H1 (cell line): ENCODE measurements at regions not wholly inside any gene's neighbourhood (a gene's known extent, or its start where the extent isn't known, plus 50 kb on each side); places are given as distances from the start of the nearest gene placed in this dataset.

Source experiments
- CTCF ChIA-PET: fragments of 300-600 bp; sonication (Branson Sonifier 250); formaldehyde crosslinking; loops from one replicate; lab custom pipeline; 2021; ENCODE audit not compliant: partially characterized antibody; lab: Charles Lee
- POLR2A ChIA-PET: fragments of 300-600 bp; sonication (Branson Sonifier 250); formaldehyde crosslinking; loops from one replicate; lab custom pipeline; 2021; ENCODE audit warnings: inconsistent platforms; ENCODE audit not compliant: partially characterized antibody; lab: Charles Lee
- DNase-seq, 2 experiments: peaks; one replicate each; pipeline versions ENCODE4 v3.0.0 to v3.0.0-alpha.2; 2010 to 2022; ENCODE audit warnings: low spot score in 2 of 2, low read depth in 1 of 2, mixed read lengths in 1 of 2
- FAIRE-seq: peaks from 2 replicates; lab custom pipeline; 2011; peaks lifted over from hg19 to GRCh38; lab: Jason Lieb, UNC
- H2AFZ ChIP-seq: 2 replicates; pipeline ENCODE4 v1.8.1; 2012; ENCODE audit warnings: low read length, inconsistent platforms
- H2AK5ac ChIP-seq: 2 replicates; pipeline ENCODE4 v1.6.1; 2013; ENCODE audit warnings: low read depth, low read length
- H2BK120ac ChIP-seq: replicated peaks from 2 replicates; pipeline ENCODE3; 2013; ENCODE audit warnings: low read depth, low read length, inconsistent platforms
- H2BK12ac ChIP-seq: 2 replicates; pipeline ENCODE4 v1.6.1; 2013; ENCODE audit warnings: low read depth, low read length
- H2BK15ac ChIP-seq: 2 replicates; pipeline ENCODE4 v1.6.1; 2013; ENCODE audit warnings: low read length
- H2BK20ac ChIP-seq: 2 replicates; pipeline ENCODE4 v1.6.1; 2013; ENCODE audit warnings: low read length
- H2BK5ac ChIP-seq: 2 replicates; pipeline ENCODE4 v1.6.1; 2013; ENCODE audit warnings: low read depth, low read length
- H3K14ac ChIP-seq: 2 replicates; pipeline ENCODE4 v1.6.1; 2013; ENCODE audit warnings: inconsistent platforms; ENCODE audit not compliant: insufficient read length
- H3K18ac ChIP-seq: 2 replicates; pipeline ENCODE4 v1.6.1; 2013; ENCODE audit warnings: low read length; ENCODE audit errors: extremely low read depth
- H3K23ac ChIP-seq: 2 replicates; pipeline ENCODE4 v1.6.1; 2013; ENCODE audit warnings: inconsistent platforms; ENCODE audit not compliant: insufficient read length
- H3K23me2 ChIP-seq: 2 replicates; pipeline ENCODE4 v1.6.1; 2013; ENCODE audit warnings: low read depth, low read length
- H3K27ac ChIP-seq: 2 replicates; pipeline ENCODE4 v1.6.1; 2011; ENCODE audit warnings: low read depth, low read length, inconsistent platforms
- H3K27me3 ChIP-seq, 4 experiments: replicated peaks in 1 of 4; 1 replicate in 1 of 4; 2 replicates in 3 of 4; pipeline versions ENCODE4 v1.6.1 to v1.8.1; 2011 to 2013; ENCODE audit warnings: low read length in 3 of 4, mild to moderate bottlenecking in 3 of 4, inconsistent platforms in 2 of 4, mixed read lengths in 2 of 4, moderate library complexity in 1 of 4; ENCODE audit not compliant: control insufficient read depth in 3 of 4, insufficient read depth in 3 of 4; ENCODE audit errors: extremely low read depth in 1 of 4
- H3K36me3 ChIP-seq, 4 experiments: 2 replicates each; pipeline versions ENCODE4 v1.6.1 to v1.8.1; 2011 to 2013; ENCODE audit warnings: mild to moderate bottlenecking in 4 of 4, low read length in 3 of 4, moderate library complexity in 2 of 4, control low read depth in 1 of 4, inconsistent platforms in 1 of 4; ENCODE audit not compliant: insufficient read depth in 4 of 4, control insufficient read depth in 2 of 4
- H3K4ac ChIP-seq: replicated peaks from 2 replicates; pipeline ENCODE3; 2013; ENCODE audit warnings: low read length, low read depth, mixed read lengths, inconsistent platforms; ENCODE audit not compliant: insufficient read length
- H3K4me1 ChIP-seq, 4 experiments: replicated peaks in 1 of 4; 1 replicate in 1 of 4; 2 replicates in 3 of 4; pipeline versions ENCODE4 v1.6.1 to v1.8.1; 2011 to 2013; ENCODE audit warnings: low read length in 3 of 4, inconsistent platforms in 2 of 4, mixed read lengths in 1 of 4; ENCODE audit not compliant: insufficient read depth in 4 of 4, control insufficient read depth in 3 of 4
- H3K4me2 ChIP-seq, 2 experiments: 2 replicates each; pipeline versions ENCODE4 v1.6.1 to v1.8.1; 2011 to 2013; ENCODE audit warnings: low read depth in 2 of 2, low read length in 2 of 2, control low read depth in 1 of 2, inconsistent platforms in 1 of 2, mild to moderate bottlenecking in 1 of 2; ENCODE audit not compliant: insufficient read depth in 1 of 2
- H3K4me3 ChIP-seq, 4 experiments: fragments of 200-600, 300-600 bp in 1 of 4; sonication (generic), shearing (Covaris generic), sonication (Bioruptor Twin) in 1 of 4; 2 replicates each; pipeline versions ENCODE4 v1.5.1 to v1.8.1; 2011 to 2016; ENCODE audit warnings: low read length in 4 of 4, low read depth in 3 of 4, control low read depth in 2 of 4, inconsistent platforms in 2 of 4, mild to moderate bottlenecking in 2 of 4, mixed read lengths in 1 of 4, moderate library complexity in 1 of 4; ENCODE audit not compliant: insufficient read depth in 2 of 4; ENCODE audit errors: extremely low read depth in 1 of 4
- H3K56ac ChIP-seq: replicated peaks from 2 replicates; pipeline ENCODE3; 2013; ENCODE audit warnings: low read depth, mild to moderate bottlenecking, mixed read lengths, low read length, inconsistent platforms; ENCODE audit not compliant: insufficient read length
- H3K79me1 ChIP-seq: 2 replicates; pipeline ENCODE4 v1.6.1; 2013; ENCODE audit warnings: low read depth, low read length, control low read depth
- H3K79me2 ChIP-seq, 2 experiments: 2 replicates each; pipeline versions ENCODE4 v1.6.1 to v1.8.1; 2012 to 2013; ENCODE audit warnings: low read length in 2 of 2, mild to moderate bottlenecking in 2 of 2, inconsistent platforms in 1 of 2; ENCODE audit not compliant: insufficient read depth in 2 of 2, control insufficient read depth in 1 of 2
- H3K9ac ChIP-seq, 4 experiments: replicated peaks in 1 of 4; 1 replicate in 1 of 4; 2 replicates in 3 of 4; pipeline versions ENCODE4 v1.6.1 to v1.8.1; 2011 to 2013; ENCODE audit warnings: low read depth in 3 of 4, low read length in 3 of 4, control low read depth in 2 of 4, mild to moderate bottlenecking in 2 of 4, moderate library complexity in 2 of 4, inconsistent platforms in 1 of 4; ENCODE audit errors: extremely low read depth in 1 of 4
- H3K9me3 ChIP-seq, 2 experiments: 2 replicates each; pipeline versions ENCODE4 v1.6.1 to v1.8.1; 2012 to 2013; ENCODE audit warnings: mild to moderate bottlenecking in 2 of 2, moderate library complexity in 2 of 2, control low read depth in 1 of 2, inconsistent platforms in 1 of 2, low read depth in 1 of 2, low read length in 1 of 2, mixed read lengths in 1 of 2; ENCODE audit not compliant: insufficient read depth in 2 of 2
- H4K20me1 ChIP-seq, 2 experiments: replicated peaks in 1 of 2; 2 replicates each; pipeline versions ENCODE3 to v1.8.1; 2011 to 2013; ENCODE audit warnings: inconsistent platforms in 2 of 2, low read length in 2 of 2, mild to moderate bottlenecking in 1 of 2; ENCODE audit not compliant: insufficient read depth in 2 of 2, control insufficient read depth in 1 of 2
- H4K5ac ChIP-seq: 2 replicates; pipeline ENCODE4 v1.6.1; 2013; ENCODE audit warnings: low read length, low read depth, mixed read lengths, inconsistent platforms; ENCODE audit not compliant: insufficient read length
- H4K8ac ChIP-seq: 2 replicates; pipeline ENCODE4 v1.8.0; 2013; ENCODE audit warnings: mild to moderate bottlenecking, moderate library complexity, low read length, inconsistent platforms; ENCODE audit not compliant: insufficient read depth; ENCODE audit errors: extremely low read depth
- H4K91ac ChIP-seq: replicated peaks from 2 replicates; pipeline ENCODE3; 2013; ENCODE audit warnings: low read length, mixed read lengths, inconsistent platforms; ENCODE audit not compliant: insufficient read length
- CBX8 ChIP-seq: fragments of 300-800, 300-1000 bp; sonication (generic); IDR thresholded peaks from 2 replicates; pipeline ENCODE4 v1.7.1; 2016; ENCODE audit warnings: low read depth, low read length, borderline replicate concordance
- CTCF ChIP-seq, 3 experiments: IDR thresholded peaks; 1 replicate in 2 of 3; 2 replicates in 1 of 3; pipeline versions ENCODE4 v1.5.1 to v1.6.1; 2011; ENCODE audit warnings: low read length in 3 of 3, mild to moderate bottlenecking in 3 of 3, inconsistent platforms in 2 of 3, low read depth in 1 of 3, moderate library complexity in 1 of 3; ENCODE audit not compliant: insufficient read depth in 1 of 3; ENCODE audit errors: control extremely low read depth in 1 of 3
- EP300 ChIP-seq, 2 experiments: IDR thresholded peaks; 1 replicate in 1 of 2; 2 replicates in 1 of 2; pipeline ENCODE4 v1.6.1; 2011 to 2012; ENCODE audit warnings: low read depth in 2 of 2, low read length in 2 of 2, mild to moderate bottlenecking in 2 of 2, borderline replicate concordance in 1 of 2, inconsistent platforms in 1 of 2, moderate library complexity in 1 of 2
- GTF2F1 ChIP-seq: IDR thresholded peaks from 2 replicates; pipeline ENCODE4 v1.6.1; 2012; ENCODE audit warnings: low read depth, low read length, improper control_type of control experiment, borderline replicate concordance
- RBBP5 ChIP-seq: IDR thresholded peaks from 2 replicates; pipeline ENCODE4 v1.7.1; 2012; ENCODE audit warnings: low read depth, mild to moderate bottlenecking, inconsistent platforms, low read length, moderate library complexity, borderline replicate concordance
- ZNF274 ChIP-seq: IDR thresholded peaks from 2 replicates; pipeline ENCODE4 v1.7.0; 2012; ENCODE audit warnings: low read length, borderline replicate concordance; ENCODE audit errors: extremely low read depth
- WGBS, 2 experiments: shearing (Covaris generic) in 1 of 2; methylation state at CpG; one replicate each; pipeline versions ENCODE4 v1.1.6 to v1.1.7; 2013 to 2015; ENCODE audit warnings: low lambda C conversion rate in 2 of 2, mixed read lengths in 2 of 2, inconsistent platforms in 1 of 2, low coverage in 1 of 2, missing lambda C conversion rate in 1 of 2; ENCODE audit not compliant: insufficient replicate concordance in 2 of 2, insufficient coverage in 1 of 2, insufficient read length in 1 of 2; ENCODE audit errors: extremely low coverage in 1 of 2, missing lambda C conversion rate in 1 of 2; 5-methylcytosine and 5-hydroxymethylcytosine counted together

DNA sequence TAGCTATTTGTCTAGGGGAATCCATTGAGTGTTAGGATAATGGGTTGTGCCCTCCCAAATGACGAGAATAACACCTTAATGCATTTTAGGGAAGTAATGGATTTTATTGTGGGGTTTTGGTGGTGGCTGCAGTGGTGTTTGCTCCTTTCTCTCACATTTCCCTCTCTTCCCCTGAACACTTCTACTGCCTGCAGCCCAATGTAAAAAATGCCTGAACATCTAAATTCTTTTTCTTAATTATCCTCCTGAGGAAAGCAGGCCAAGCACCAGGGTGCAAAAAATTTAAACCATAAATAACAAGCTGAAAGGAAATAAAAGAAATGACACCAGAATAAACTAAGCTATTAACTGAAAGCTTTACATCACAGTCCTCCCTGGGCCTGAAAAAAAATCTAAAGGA, 57.3 kb upstream of the PCDH8 start:
- Histone ChIP-seq H3K27ac (no peak overlapping the region), H3K18ac (no peak overlapping the region), H3K9me3 (no peaks in the 10 kb centered on the region), H2AFZ (no peak overlapping the region), H2BK20ac (no peak overlapping the region), H3K56ac (no peak overlapping the region), H3K4me3 (peak overlapping the region in 1 of 4 experiments; percentile 31; a peak in 1 of 8 replicates), H3K79me2 (no peaks in the 10 kb centered on the region), H3K4ac (no peak overlapping the region), H2BK12ac (no peak overlapping the region), H4K91ac (no peak overlapping the region), H2BK15ac (no peak overlapping the region), H3K79me1 (no peaks in the 10 kb centered on the region), H3K23ac (no peak overlapping the region), H3K9ac (no peak overlapping the region), H3K36me3 (no peaks in the 10 kb centered on the region), H3K4me2 (peak overlapping the region in 1 of 2 experiments; percentile 43; a peak in 1 of 4 replicates), H4K20me1 (no peaks in the 10 kb centered on the region), H4K8ac (no peak overlapping the region), H3K27me3 (no peaks in the 10 kb centered on the region; a peak in 1 of 7 replicates), H2AK5ac (no peak overlapping the region), H3K23me2 (no peaks in the 10 kb centered on the region), H4K5ac (no peak overlapping the region), H3K14ac (no peak overlapping the region), H2BK120ac (peak overlapping the region; percentile 3), H3K4me1 (peaks cover 9 to 32% (median 31%) of the 10 kb centered on the region in 4 experiments), H2BK5ac (no peak overlapping the region)
- FAIRE-seq = no peak
- no peak for TF ChIP-seq CTCF (IDR thresholded peaks at IDR 0.05; ENCODE audit: control extremely low read depth in 1 of 3, insufficient read depth in 1 of 3, low read depth in 1 of 3, low read length in 3 of 3)
- no peak for TF ChIP-seq EP300 (IDR thresholded peaks at IDR 0.05; ENCODE audit: borderline replicate concordance in 1 of 2, low read depth in 2 of 2, low read length in 2 of 2)
- TF ChIP-seq GTF2F1 = no peak
- TF ChIP-seq RBBP5 = no peak
- no peak for TF ChIP-seq ZNF274
- TF ChIP-seq CBX8 = no peak
- WGBS, 2 experiments = 82% methylated on average over 1 of the region's 1 CpG; no CpG with 5 or more reads in 1 of the 2 experiments
- no peak for DNase-seq
- ChIA-PET POLR2A (interaction anchor here (0.6 to 1.3 kb wide), 2 partner anchors 12 to 55 kb away, joined by 3 read pairs; no protein-coding TSS in a partner anchor), CTCF (interaction anchor here (0.7 to 11.8 kb wide), 12 partner anchors 9 to 246 kb away, joined by 3 to 69 read pairs (median 4); partner anchors contain the start of gene PCDH8)
